Liver (tissue), 6 donors: ENCODE measurements at regions not wholly inside any gene's neighbourhood (a gene's known extent, or its start where the extent isn't known, plus 50 kb on each side); places are given as distances from the start of the nearest gene placed in this dataset.
"Not testable (repeated sequence)": the region's sequence is repeated elsewhere in the genome, so short reads cannot be mapped to it uniquely, and the experiment has no call there.

Experiments used
- DNase-seq: peaks from one replicate; pipeline ENCODE4 v3.0.0-alpha.2; 2017; ENCODE audit warnings: low spot score
- H3K27ac ChIP-seq, 2 donors: one replicate each; pipeline ENCODE4 v1.7.0; 2013; ENCODE audit warnings: inconsistent platforms in 2 of 2, low read length in 2 of 2, control low read depth in 1 of 2, low read depth in 1 of 2, mild to moderate bottlenecking in 1 of 2
- H3K27me3 ChIP-seq, 4 donors: one replicate each; pipeline versions ENCODE4 v1.6.1 to v1.7.0; 2013; ENCODE audit warnings: low read length in 3 of 4, inconsistent platforms in 1 of 4, mild to moderate bottlenecking in 1 of 4, moderate library complexity in 1 of 4; ENCODE audit not compliant: control insufficient read depth in 4 of 4, insufficient read depth in 4 of 4
- H3K36me3 ChIP-seq, 4 donors: one replicate each; pipeline versions ENCODE4 v1.6.1 to v1.7.0; 2013; ENCODE audit warnings: low read length in 3 of 4, mild to moderate bottlenecking in 3 of 4, low read depth in 1 of 4, moderate library complexity in 1 of 4; ENCODE audit not compliant: control insufficient read depth in 4 of 4, insufficient read depth in 3 of 4
- H3K4me1 ChIP-seq, 4 donors: one replicate each; pipeline versions ENCODE4 v1.6.1 to v1.7.0; 2013; ENCODE audit warnings: low read length in 3 of 4, mild to moderate bottlenecking in 3 of 4, moderate library complexity in 1 of 4; ENCODE audit not compliant: control insufficient read depth in 4 of 4, insufficient read depth in 4 of 4
- H3K4me3 ChIP-seq, 3 donors: one replicate each; pipeline versions ENCODE4 v1.6.1 to v1.7.0; 2013; ENCODE audit warnings: low read length in 3 of 3, control low read depth in 1 of 3, low read depth in 1 of 3, mild to moderate bottlenecking in 1 of 3
- H3K9ac ChIP-seq, 2 donors: one replicate each; pipeline ENCODE4 v1.7.0; 2013; ENCODE audit warnings: low read length in 2 of 2, mild to moderate bottlenecking in 2 of 2, moderate library complexity in 2 of 2, control low read depth in 1 of 2, low read depth in 1 of 2
- H3K9me3 ChIP-seq, 4 donors: one replicate each; pipeline versions ENCODE4 v1.6.1 to v1.7.0; 2013; ENCODE audit warnings: low read length in 3 of 4; ENCODE audit not compliant: control insufficient read depth in 4 of 4
- WGBS: extraction: QIAGEN DNeasy Blood & Tissue Kit; methylation state at CpG from one replicate; pipeline ENCODE4 v1.1.7; 2013; 5-methylcytosine and 5-hydroxymethylcytosine counted together
- donor health status: healthy.
- donor health status: healthy.
- donor health status: healthy.

DNA sequence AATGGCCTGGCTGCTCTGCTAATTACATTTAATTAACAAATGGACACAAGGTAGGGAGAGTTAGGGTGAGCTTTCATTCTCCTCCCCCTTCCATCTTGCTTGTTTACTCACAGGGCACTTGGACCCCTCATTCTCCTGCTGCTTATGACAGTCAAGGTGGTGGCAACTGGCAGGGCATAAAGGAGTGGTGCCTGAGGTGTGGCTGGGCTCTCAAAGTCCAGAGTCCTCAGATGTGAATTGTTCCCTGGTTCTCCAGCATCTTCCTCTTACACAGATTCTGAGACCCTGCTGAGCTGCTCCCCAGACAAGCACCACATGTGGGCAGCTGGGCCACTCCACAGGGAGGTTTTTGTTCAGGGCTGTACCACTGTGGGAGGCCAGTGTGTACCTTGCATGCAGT is 552.9 kb downstream of the RPIA start:
- not testable (repeated sequence) for H3K36me3 ChIP-seq, H3K9ac ChIP-seq, DNase-seq, H3K27me3 ChIP-seq, H3K4me3 ChIP-seq, H3K9me3 ChIP-seq, H3K4me1 ChIP-seq, H3K27ac ChIP-seq

DNA sequence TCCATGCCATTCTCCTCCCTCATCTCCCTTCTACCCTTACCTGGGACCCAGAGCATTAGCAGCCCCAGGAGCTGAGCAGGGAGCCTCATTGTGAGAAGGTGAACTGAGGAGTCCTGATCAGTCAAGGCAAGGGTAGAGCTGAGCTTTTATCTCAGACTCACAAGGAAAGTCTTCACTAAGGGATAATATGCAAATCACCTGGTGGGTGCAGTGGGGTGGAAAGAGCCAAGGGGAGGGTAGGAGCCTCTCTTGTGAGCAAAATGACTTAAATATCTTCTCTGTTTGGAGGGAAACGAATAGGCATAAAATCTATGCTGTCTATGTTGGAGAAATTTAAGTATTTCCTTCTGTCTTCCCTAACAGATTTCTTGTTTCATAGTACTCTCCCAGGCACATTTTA is 554.0 kb downstream of the RPIA start:
- not testable (repeated sequence) for DNase-seq, H3K4me3 ChIP-seq, H3K9ac ChIP-seq, H3K27me3 ChIP-seq, H3K27ac ChIP-seq, H3K4me1 ChIP-seq, H3K36me3 ChIP-seq, H3K9me3 ChIP-seq
- WGBS: 74% methylated on average over 1 of the region's 1 CpG

DNA sequence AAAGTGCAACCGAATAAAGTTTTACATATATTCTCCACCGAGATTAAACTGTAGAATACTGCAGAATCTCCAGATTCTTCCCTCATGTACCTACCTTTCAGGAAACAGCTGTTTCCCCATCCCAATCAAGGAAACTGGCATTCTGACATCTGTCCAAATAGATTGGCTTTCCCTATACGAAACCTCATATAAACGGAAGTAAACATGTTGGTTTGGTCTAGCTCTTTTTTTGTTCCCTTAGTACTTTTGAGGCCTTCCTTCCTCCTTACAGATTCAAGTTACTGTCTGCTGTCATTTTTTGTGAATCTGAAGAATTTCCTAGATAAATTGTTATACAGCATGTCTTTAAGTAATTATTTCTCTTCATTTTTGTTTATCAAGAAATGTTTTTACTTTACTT is 554.6 kb downstream of the RPIA start:
- not testable (repeated sequence) for H3K9me3 ChIP-seq, H3K9ac ChIP-seq, H3K36me3 ChIP-seq, H3K4me1 ChIP-seq, DNase-seq, H3K4me3 ChIP-seq, H3K27me3 ChIP-seq, H3K27ac ChIP-seq
- 61% methylated on average over 3 of the region's 4 CpGs for WGBS

DNA sequence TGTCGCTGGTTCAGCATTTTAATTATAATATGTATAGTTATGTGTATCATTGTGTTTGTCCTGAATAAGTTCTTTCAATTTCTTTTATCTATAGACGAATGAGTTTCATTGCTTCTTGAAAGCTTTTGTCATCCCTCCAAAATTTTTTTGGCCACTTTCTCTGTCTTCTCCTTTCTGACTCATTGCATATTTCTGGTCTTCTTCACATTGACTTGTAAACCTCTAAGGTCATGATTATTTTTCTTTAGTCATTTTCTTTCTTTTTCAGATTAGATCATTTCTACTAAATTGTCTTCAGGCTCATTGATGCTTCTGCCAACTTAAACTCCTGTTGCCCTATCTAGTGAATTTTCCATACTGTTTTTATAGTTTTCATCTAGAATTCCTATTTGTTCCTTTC is 555.1 kb downstream of the RPIA start:
- WGBS: 62% methylated on average over 2 of the region's 2 CpGs
- not testable (repeated sequence) for H3K27me3 ChIP-seq, H3K27ac ChIP-seq, H3K4me1 ChIP-seq, H3K36me3 ChIP-seq, H3K4me3 ChIP-seq, DNase-seq, H3K9ac ChIP-seq, H3K9me3 ChIP-seq

DNA sequence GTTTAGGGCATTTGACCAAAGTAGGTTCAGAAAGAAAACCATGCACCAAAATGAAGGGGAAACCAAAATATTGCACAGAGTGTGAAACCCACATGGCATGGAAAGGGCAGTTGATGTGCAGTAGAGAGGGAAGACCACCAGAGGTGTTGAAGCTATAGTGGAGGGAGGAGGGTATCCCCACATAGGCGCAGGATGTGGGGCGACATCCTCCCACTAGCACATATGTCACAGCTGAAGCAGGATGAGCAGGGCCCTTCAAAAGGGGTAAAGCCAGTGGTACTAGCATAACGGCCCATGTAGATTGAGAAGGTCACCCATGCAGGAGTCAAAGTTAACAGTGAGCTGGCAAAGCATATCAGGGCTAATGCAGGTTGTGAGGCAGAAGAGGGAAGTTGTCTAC is 563.5 kb downstream of the RPIA start:
- H3K27me3 ChIP-seq, H3K27ac ChIP-seq, H3K4me1 ChIP-seq, H3K9me3 ChIP-seq, DNase-seq, H3K9ac ChIP-seq, H3K36me3 ChIP-seq, H3K4me3 ChIP-seq: not testable (repeated sequence)
- WGBS: 86% methylated on average over 3 of the region's 3 CpGs

DNA sequence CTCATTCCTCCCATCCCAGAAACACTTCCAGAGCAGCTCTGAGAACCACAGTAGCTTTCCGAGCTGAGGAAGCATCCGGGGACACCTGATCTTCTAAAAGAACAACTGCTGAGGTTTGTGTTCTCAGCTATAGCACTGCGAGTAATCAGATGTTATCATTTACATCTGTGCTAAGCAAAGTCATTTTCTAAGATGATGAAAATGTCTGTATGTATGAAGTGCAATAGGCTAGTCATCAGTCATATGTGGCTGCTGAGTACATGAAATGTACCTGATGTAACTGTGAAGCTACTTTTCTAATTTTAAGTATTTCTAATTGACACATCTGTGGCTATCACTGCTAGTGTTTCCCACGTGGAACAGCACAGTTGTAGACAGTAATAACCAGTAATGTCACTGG is 582.0 kb downstream of the RPIA start:
- not testable (repeated sequence) for H3K9ac ChIP-seq, H3K9me3 ChIP-seq, H3K4me1 ChIP-seq, H3K27ac ChIP-seq, H3K4me3 ChIP-seq, H3K36me3 ChIP-seq, DNase-seq, H3K27me3 ChIP-seq
- 85% methylated on average over 3 of the region's 4 CpGs for WGBS

DNA sequence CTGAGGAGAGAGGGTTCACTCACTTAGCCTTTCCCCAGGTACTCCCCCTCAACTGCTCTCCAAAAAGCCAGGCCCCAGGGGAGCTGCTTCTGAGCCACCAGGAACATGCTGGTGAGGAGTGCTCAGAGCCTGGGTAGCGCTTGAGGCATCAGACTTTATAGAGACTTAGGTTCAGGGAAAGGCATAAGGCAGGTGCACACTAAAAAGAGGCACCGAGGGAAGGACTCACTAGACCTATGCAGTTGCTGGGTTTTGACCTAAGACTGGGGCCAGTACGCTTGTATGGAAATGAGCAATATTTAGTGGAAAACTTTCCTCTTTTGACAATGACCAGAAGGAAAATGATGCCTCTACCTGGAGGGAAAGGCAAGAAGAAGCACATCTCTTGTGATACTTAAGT is 589.1 kb downstream of the RPIA start:
- H3K27ac ChIP-seq, H3K4me3 ChIP-seq, H3K9me3 ChIP-seq, H3K36me3 ChIP-seq, H3K9ac ChIP-seq, H3K27me3 ChIP-seq, DNase-seq, H3K4me1 ChIP-seq: not testable (repeated sequence)
- 70% methylated on average over 2 of the region's 3 CpGs for WGBS

DNA sequence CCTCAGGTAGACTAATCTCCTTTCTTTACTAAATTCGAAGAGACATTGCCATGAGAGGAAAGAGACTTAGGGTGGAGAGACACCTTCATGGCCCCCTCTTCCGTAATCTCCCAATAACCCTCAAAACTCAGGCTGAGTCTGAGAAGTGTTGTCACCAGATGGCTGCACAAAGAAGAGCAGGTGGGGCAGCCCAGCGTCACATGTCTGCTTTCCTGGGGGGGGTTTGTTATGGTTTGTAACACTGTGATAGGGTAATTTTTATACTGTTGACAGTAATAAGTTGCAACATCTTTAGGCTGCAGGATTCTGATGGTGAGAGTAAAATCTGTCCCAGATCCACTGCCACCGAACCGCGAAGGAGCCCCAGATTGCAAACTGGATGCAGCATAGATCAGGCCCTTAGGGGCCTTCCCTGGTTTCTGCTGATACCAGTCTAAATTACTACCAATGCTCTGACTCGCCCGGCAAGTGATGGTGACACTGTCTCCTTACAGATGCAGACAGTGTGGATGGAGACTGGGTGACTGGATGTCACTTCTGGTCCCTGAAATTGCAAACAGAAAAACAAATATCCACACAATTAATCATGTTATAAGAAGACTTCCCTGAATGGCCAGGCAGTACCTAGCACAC is 595.1 kb downstream of the RPIA start:
- not testable (repeated sequence) for H3K27ac ChIP-seq, H3K27me3 ChIP-seq, H3K4me3 ChIP-seq, H3K9ac ChIP-seq, H3K9me3 ChIP-seq, H3K4me1 ChIP-seq, H3K36me3 ChIP-seq, DNase-seq
- WGBS: 65% methylated on average over 2 of the region's 8 CpGs

DNA sequence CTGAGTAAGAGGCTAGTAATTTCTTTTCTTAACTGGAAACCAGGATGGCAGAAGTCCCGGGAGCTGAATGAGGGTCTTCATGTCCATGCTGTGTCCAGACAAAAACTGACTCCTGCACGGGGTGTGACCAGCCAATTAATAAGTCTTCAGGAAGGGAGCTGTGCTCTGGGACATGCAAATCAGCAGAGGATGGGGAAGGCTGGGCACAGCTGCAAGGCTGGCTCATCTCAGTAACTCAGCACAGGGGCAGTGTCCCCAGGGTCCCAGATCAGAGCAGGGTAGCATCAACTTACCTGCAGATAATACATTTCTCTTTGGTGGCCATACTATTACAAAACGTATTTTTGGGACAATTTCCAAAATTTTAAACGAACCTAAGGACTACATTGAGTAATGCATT is 595.6 kb downstream of the RPIA start:
- no CpG with 5 or more reads among the region's 4 CpGs for WGBS
- H3K9me3 ChIP-seq, H3K9ac ChIP-seq, DNase-seq, H3K27ac ChIP-seq, H3K4me1 ChIP-seq, H3K27me3 ChIP-seq, H3K4me3 ChIP-seq, H3K36me3 ChIP-seq: not testable (repeated sequence)
